ENCODE measurements at regions not wholly inside any gene's neighbourhood (a gene's known extent, or its start where the extent isn't known, plus 50 kb on each side); places are given as distances from the start of the nearest gene placed in this dataset.

DNA sequence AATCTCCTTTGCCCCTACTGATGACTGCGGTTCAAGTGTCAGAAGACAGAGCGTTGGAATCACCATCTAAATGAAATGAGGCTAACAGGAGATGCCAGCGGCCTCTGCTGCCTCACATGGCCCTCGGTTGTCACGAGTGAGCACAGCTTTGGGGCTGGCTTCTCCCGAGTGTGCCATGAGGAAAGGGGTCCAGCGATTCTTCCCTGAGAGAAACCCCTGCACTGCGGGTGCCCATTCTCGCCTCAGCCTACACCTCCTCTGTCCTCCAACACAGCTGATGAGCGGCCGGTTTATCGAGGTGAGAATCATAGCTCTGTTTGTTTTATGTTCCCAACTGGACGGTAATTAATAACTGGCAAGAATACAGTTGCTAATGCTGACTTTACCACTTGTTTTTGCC, 144.7 kb upstream of the RPS6KA2 start:
- DNase-seq (ENCODE audit: low spot score): no peak

DNA sequence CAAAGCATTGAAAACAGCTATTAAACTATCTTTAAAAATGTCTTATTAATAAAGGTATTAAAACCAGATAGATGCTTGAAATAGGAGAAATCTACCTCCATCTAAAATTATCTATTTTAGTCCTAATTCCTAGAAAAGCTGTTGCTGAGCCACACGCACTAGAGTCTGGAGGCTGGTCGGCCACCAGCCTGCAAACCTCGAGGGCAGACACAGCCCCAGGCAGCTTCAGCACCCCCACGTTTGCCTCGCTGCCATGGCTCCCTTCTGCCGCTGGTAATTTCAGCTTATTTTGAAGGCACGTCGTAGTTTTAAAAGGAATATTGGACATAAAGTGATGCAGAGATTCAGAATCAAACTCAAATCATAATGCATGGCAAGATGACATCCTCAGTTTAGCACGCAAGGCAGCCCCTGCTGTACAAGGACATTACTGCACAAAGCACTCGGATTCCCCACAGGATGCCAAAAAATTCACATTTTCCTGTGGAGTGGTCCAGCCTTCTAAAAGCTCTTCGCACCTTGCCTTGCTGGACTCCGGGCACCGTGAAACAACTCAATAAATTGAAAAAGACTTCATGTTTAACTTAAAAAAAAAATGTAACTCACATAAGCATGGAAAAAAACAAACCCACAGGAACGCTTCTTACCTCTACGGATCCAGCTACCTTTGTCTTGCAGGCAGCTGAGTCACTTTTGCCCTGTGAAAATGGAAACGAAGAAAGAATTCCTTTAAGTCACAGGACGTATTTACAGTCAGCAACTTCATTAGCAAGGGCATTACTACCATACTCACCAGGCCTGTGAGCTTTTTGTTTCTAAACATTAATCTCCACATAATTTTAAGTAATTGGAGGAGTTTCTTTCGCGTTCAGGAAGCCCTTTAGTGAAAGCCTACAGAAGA, 143.4 kb upstream of the RPS6KA2 start:
- Histone ChIP-seq H3K27me3 (replicated peaks; ENCODE audit: insufficient read depth) (no peaks in the 10 kb centered on the region), H3K4me3 (no peak overlapping the region), H3K9me3 (no peaks in the 10 kb centered on the region), H3K36me3 (no peaks in the 10 kb centered on the region), H3K27ac (no peak overlapping the region), H3K4me1 (ENCODE audit: control insufficient read depth in 1 of 2, low read depth in 2 of 2) (no peaks in the 10 kb centered on the region)
- TF ChIP-seq, protein P1, sequence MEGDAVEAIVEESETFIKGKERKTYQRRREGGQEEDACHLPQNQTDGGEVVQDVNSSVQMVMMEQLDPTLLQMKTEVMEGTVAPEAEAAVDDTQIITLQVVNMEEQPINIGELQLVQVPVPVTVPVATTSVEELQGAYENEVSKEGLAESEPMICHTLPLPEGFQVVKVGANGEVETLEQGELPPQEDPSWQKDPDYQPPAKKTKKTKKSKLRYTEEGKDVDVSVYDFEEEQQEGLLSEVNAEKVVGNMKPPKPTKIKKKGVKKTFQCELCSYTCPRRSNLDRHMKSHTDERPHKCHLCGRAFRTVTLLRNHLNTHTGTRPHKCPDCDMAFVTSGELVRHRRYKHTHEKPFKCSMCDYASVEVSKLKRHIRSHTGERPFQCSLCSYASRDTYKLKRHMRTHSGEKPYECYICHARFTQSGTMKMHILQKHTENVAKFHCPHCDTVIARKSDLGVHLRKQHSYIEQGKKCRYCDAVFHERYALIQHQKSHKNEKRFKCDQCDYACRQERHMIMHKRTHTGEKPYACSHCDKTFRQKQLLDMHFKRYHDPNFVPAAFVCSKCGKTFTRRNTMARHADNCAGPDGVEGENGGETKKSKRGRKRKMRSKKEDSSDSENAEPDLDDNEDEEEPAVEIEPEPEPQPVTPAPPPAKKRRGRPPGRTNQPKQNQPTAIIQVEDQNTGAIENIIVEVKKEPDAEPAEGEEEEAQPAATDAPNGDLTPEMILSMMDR (IDR thresholded peaks at IDR 0.05): no peak
- ATAC-seq (ENCODE audit: insufficient number of reproducible peaks, low FRiP score, low read depth): no peak
- no peak for DNase-seq (ENCODE audit: low spot score)

More for the DNA sequence above, 144.7 kb upstream of the RPS6KA2 start:
- Histone ChIP-seq H3K27ac (no peak overlapping the region), H3K36me3 (no peaks in the 10 kb centered on the region), H3K27me3 (replicated peaks; ENCODE audit: insufficient read depth) (no peaks in the 10 kb centered on the region), H3K4me1 (ENCODE audit: control insufficient read depth in 1 of 2, low read depth in 2 of 2) (no peaks in the 10 kb centered on the region), H3K9me3 (no peaks in the 10 kb centered on the region), H3K4me3 (no peak overlapping the region)
- TF ChIP-seq, protein P1 (IDR thresholded peaks at IDR 0.05): no peak
- no peak for ATAC-seq (ENCODE audit: insufficient number of reproducible peaks, low FRiP score, low read depth)

DNA sequence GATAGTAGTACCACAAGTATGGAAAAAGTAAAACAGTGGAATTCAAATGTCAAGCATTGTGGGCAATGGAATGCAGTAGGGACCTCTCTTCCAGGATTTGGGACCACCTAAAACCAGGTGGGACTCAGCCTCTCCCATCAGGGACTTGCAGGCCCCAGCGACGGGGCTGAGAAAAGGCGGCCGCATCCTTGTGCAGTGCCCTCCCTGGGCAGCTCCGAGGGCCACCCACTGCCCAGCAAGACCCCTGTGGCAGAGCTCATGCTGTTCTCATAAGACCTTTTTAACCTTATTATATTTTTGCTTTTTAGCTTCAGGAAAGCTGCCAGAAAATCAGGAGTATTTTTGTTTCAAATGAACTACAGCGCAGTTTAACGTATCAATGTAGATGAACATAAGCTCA, 142.6 kb upstream of the RPS6KA2 start:
- H3K9me3 ChIP-seq: no peaks in the 10 kb centered on the region
- ATAC-seq (ENCODE audit: insufficient number of reproducible peaks, low FRiP score, low read depth) (no peak), DNase-seq (ENCODE audit: low spot score) (no peak)
- H3K27me3 ChIP-seq (replicated peaks; ENCODE audit: insufficient read depth): no peaks in the 10 kb centered on the region
- TF ChIP-seq, protein P1 (IDR thresholded peaks at IDR 0.05): no peak
- no peak overlapping the region for H3K4me3 ChIP-seq
- H3K36me3 ChIP-seq: no peaks in the 10 kb centered on the region
- no peak overlapping the region for H3K27ac ChIP-seq
- no peaks in the 10 kb centered on the region for H3K4me1 ChIP-seq (ENCODE audit: control insufficient read depth in 1 of 2, low read depth in 2 of 2)

DNA sequence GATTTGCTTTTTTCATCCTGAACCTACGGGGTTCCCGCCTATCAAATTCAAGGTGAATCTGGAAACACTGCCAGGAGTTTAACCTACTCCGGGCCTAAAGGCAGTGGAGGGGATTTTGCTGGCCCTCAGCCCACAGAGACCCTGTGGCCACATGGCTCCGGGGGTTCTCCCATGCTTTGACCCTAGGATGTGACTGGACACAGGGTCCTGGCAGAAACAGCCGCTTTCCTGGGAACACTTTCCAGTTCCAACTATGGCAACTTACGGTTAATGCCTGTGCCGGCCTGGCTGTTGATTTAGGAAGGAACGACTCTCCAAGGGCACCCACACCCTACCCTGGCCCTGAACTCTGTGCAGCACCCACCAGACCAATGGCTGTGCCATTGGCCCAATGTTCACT, 141.7 kb upstream of the RPS6KA2 start:
- no peaks in the 10 kb centered on the region for H3K4me1 ChIP-seq (ENCODE audit: control insufficient read depth in 1 of 2, low read depth in 2 of 2)
- H3K4me3 ChIP-seq: no peak overlapping the region
- DNase-seq (ENCODE audit: low spot score) (no peak), ATAC-seq (ENCODE audit: insufficient number of reproducible peaks, low FRiP score, low read depth) (no peak)
- no peaks in the 10 kb centered on the region for H3K36me3 ChIP-seq
- H3K27ac ChIP-seq: no peak overlapping the region
- TF ChIP-seq, protein P1 (IDR thresholded peaks at IDR 0.05): no peak
- no peaks in the 10 kb centered on the region for H3K27me3 ChIP-seq (replicated peaks; ENCODE audit: insufficient read depth)
- no peaks in the 10 kb centered on the region for H3K9me3 ChIP-seq

DNA sequence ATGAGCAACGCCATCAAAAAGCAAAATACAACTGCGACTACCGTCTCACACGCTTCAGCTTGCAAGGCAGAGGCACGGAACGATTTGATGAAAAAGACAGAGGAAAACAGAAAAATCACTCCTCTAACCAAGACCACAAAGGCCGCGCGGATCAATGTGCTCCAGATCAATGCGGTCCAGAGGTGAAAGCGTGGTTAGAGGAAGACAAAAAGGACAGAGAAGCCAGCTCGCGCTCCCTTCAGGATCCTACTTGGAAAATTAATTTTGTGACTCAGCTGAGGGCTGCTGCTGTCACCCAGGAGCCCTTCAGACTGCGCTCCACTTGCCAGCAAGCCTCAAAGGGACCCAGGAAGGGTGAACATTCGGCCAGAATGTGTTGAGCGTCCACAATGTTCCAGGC, 140.2 kb upstream of the RPS6KA2 start:
- no peaks in the 10 kb centered on the region for H3K4me1 ChIP-seq (ENCODE audit: control insufficient read depth in 1 of 2, low read depth in 2 of 2)
- H3K27ac ChIP-seq: no peak overlapping the region
- no peak for DNase-seq (ENCODE audit: low spot score)
- H3K27me3 ChIP-seq (replicated peaks; ENCODE audit: insufficient read depth): no peaks in the 10 kb centered on the region
- TF ChIP-seq, protein P1 (IDR thresholded peaks at IDR 0.05): no peak
- no peak for ATAC-seq (ENCODE audit: insufficient number of reproducible peaks, low FRiP score, low read depth)
- H3K36me3 ChIP-seq: no peaks in the 10 kb centered on the region
- no peaks in the 10 kb centered on the region for H3K9me3 ChIP-seq
- H3K4me3 ChIP-seq: no peak overlapping the region
